H9 (cell line): ENCODE measurements at regions not wholly inside any gene's neighbourhood (a gene's known extent, or its start where the extent isn't known, plus 50 kb on each side); places are given as distances from the start of the nearest gene placed in this dataset.

ENCODE experiments used
- DNase-seq: peaks from one replicate; pipeline ENCODE4 v3.0.0-alpha.2; 2017
- H2AFZ ChIP-seq: one replicate; pipeline ENCODE4 v1.6.1; 2013; ENCODE audit warnings: mild to moderate bottlenecking, low read length, control low read depth, moderate library complexity
- H2AK5ac ChIP-seq: 2 replicates; pipeline ENCODE4 v1.6.1; 2013; ENCODE audit warnings: low read length, control low read depth, mixed read lengths; ENCODE audit not compliant: insufficient read length
- H2BK120ac ChIP-seq: one replicate; pipeline ENCODE4 v1.6.1; 2013; ENCODE audit warnings: low read depth, mild to moderate bottlenecking, low read length, control low read depth, inconsistent platforms; ENCODE audit not compliant: poor library complexity, severe bottlenecking
- H2BK12ac ChIP-seq: 2 replicates; pipeline ENCODE4 v1.6.1; 2013; ENCODE audit warnings: low read length, control low read depth, mixed read lengths, low read depth; ENCODE audit not compliant: insufficient read length
- H2BK15ac ChIP-seq: 2 replicates; pipeline ENCODE4 v1.6.1; 2013; ENCODE audit warnings: low read depth, low read length, control low read depth
- H2BK20ac ChIP-seq: one replicate; pipeline ENCODE4 v1.6.1; 2013; ENCODE audit warnings: low read depth, mild to moderate bottlenecking, low read length, control low read depth, inconsistent platforms; ENCODE audit not compliant: poor library complexity, severe bottlenecking
- H2BK5ac ChIP-seq: 2 replicates; pipeline ENCODE4 v1.6.1; 2013; ENCODE audit warnings: low read length, control low read depth, mixed read lengths; ENCODE audit not compliant: insufficient read length
- H3K14ac ChIP-seq: 2 replicates; pipeline ENCODE4 v1.6.1; 2013; ENCODE audit warnings: low read length, control low read depth; ENCODE audit not compliant: insufficient read depth
- H3K18ac ChIP-seq: 2 replicates; pipeline ENCODE4 v1.6.1; 2013; ENCODE audit warnings: low read depth, mild to moderate bottlenecking, mixed read lengths, low read length, control low read depth; ENCODE audit not compliant: insufficient read length
- H3K23ac ChIP-seq: 2 replicates; pipeline ENCODE4 v1.6.1; 2013; ENCODE audit warnings: low read length, control low read depth, mixed read lengths, low read depth; ENCODE audit not compliant: insufficient read length
- H3K23me2 ChIP-seq: 2 replicates; pipeline ENCODE4 v1.6.1; 2013; ENCODE audit warnings: low read depth, mild to moderate bottlenecking, mixed read lengths, low read length, control low read depth; ENCODE audit not compliant: insufficient read length, poor library complexity, severe bottlenecking
- H3K27ac ChIP-seq: 2 replicates; pipeline ENCODE4 v1.5.1; 2013; ENCODE audit warnings: low read length, control low read depth, mixed read lengths, low read depth; ENCODE audit not compliant: insufficient read length
- H3K27me3 ChIP-seq: 2 replicates; pipeline ENCODE4 v1.6.1; 2013; ENCODE audit warnings: low read length, control low read depth, inconsistent platforms; ENCODE audit not compliant: insufficient read depth
- H3K4ac ChIP-seq: 2 replicates; pipeline ENCODE4 v1.6.1; 2013; ENCODE audit warnings: low read depth, mild to moderate bottlenecking, control low read depth, inconsistent platforms, low read length, moderate library complexity
- H3K4me1 ChIP-seq: 2 replicates; pipeline ENCODE4 v1.6.1; 2013; ENCODE audit warnings: low read length, control low read depth, inconsistent platforms; ENCODE audit not compliant: insufficient read depth
- H3K4me2 ChIP-seq: 2 replicates; pipeline ENCODE4 v1.6.1; 2013; ENCODE audit warnings: low read length, control low read depth, mixed read lengths; ENCODE audit not compliant: insufficient read length, insufficient read depth
- H3K56ac ChIP-seq: 2 replicates; pipeline ENCODE4 v1.6.1; 2013; ENCODE audit warnings: low read depth, mild to moderate bottlenecking, mixed read lengths, low read length, control low read depth; ENCODE audit not compliant: insufficient read length
- H3K79me1 ChIP-seq: 2 replicates; pipeline ENCODE4 v1.6.1; 2013; ENCODE audit warnings: low read depth, mild to moderate bottlenecking, moderate library complexity, low read length, control low read depth, inconsistent platforms; ENCODE audit not compliant: insufficient read depth, poor library complexity, severe bottlenecking
- H3K79me2 ChIP-seq: 2 replicates; pipeline ENCODE4 v1.6.1; 2013; ENCODE audit warnings: low read length, control low read depth, inconsistent platforms; ENCODE audit not compliant: insufficient read depth
- H3K9ac ChIP-seq: 2 replicates; pipeline ENCODE4 v1.6.1; 2013; ENCODE audit warnings: low read length, control low read depth, mixed read lengths; ENCODE audit not compliant: insufficient read length; ENCODE audit errors: extremely low read depth
- H3K9me3 ChIP-seq: one replicate; pipeline ENCODE4 v1.6.1; 2013; ENCODE audit warnings: low read depth, low read length, inconsistent platforms; ENCODE audit not compliant: control insufficient read depth
- H3T11ph ChIP-seq: one replicate; pipeline ENCODE4 v1.6.1; 2013; ENCODE audit warnings: mild to moderate bottlenecking, low read length, control low read depth, inconsistent platforms
- H4K20me1 ChIP-seq: one replicate; pipeline ENCODE4 v1.6.1; 2013; ENCODE audit not compliant: control insufficient read depth, insufficient read length, insufficient read depth
- H4K5ac ChIP-seq: 2 replicates; pipeline ENCODE4 v1.6.1; 2013; ENCODE audit warnings: low read depth, mild to moderate bottlenecking, mixed read lengths, low read length, control low read depth; ENCODE audit not compliant: insufficient read length
- H4K8ac ChIP-seq: replicated peaks from 2 replicates; pipeline ENCODE4 v1.6.1; 2013; ENCODE audit warnings: low read length, control low read depth, mixed read lengths, low read depth; ENCODE audit not compliant: insufficient read length
- H4K91ac ChIP-seq: 2 replicates; pipeline ENCODE4 v1.6.1; 2013; ENCODE audit warnings: low read depth, mild to moderate bottlenecking, moderate library complexity, mixed read lengths, low read length, control low read depth; ENCODE audit not compliant: insufficient read length
- H3K27ac Mint-ChIP-seq, 3 experiments: 2 replicates in 2 of 3; 3 replicates in 1 of 3; pipeline ENCODE4 v1.8.0; 2020 to 2021; ENCODE audit warnings: mixed read lengths in 3 of 3, mild to moderate bottlenecking in 1 of 3, moderate library complexity in 1 of 3
- H3K27me3 Mint-ChIP-seq: 2 replicates; pipeline ENCODE4 v1.8.0; 2021; ENCODE audit warnings: low read depth, mild to moderate bottlenecking, moderate library complexity, mixed read lengths
- H3K36me3 Mint-ChIP-seq, 3 experiments: 2 replicates in 2 of 3; 3 replicates in 1 of 3; pipeline ENCODE4 v1.8.0; 2020 to 2021; ENCODE audit warnings: low read depth in 3 of 3, mixed read lengths in 3 of 3; ENCODE audit not compliant: insufficient read depth in 1 of 3
- H3K4me1 Mint-ChIP-seq, 2 experiments: 2 replicates each; pipeline ENCODE4 v1.8.0; 2020; ENCODE audit warnings: mixed read lengths in 2 of 2
- H3K4me3 Mint-ChIP-seq, 2 experiments: 2 replicates in 1 of 2; 3 replicates in 1 of 2; pipeline ENCODE4 v1.8.0; 2020 to 2021; ENCODE audit warnings: mild to moderate bottlenecking in 2 of 2, mixed read lengths in 2 of 2, moderate library complexity in 1 of 2
- H3K9me3 Mint-ChIP-seq, 2 experiments: 2 replicates in 1 of 2; 3 replicates in 1 of 2; pipeline ENCODE4 v1.8.0; 2020; ENCODE audit warnings: mild to moderate bottlenecking in 2 of 2, mixed read lengths in 2 of 2, moderate library complexity in 1 of 2
- WGBS: extraction: QIAGEN DNeasy Blood & Tissue Kit; methylation state at CpG from one replicate; pipeline ENCODE4 v1.1.7; 2013; ENCODE audit warnings: missing lambda C conversion rate, low lambda C conversion rate, mixed read lengths; ENCODE audit not compliant: insufficient read length; ENCODE audit errors: extremely low coverage; 5-methylcytosine and 5-hydroxymethylcytosine counted together
- TF ChIP-seq, protein P1 (sequence below): fragments of 200-600 bp; sonication (generic); conservative IDR thresholded peaks from 3 replicates; pipeline ENCODE4 v1.8.0; 2021; ENCODE audit warnings: antibody characterized with exemption, mild to moderate bottlenecking

DNA sequence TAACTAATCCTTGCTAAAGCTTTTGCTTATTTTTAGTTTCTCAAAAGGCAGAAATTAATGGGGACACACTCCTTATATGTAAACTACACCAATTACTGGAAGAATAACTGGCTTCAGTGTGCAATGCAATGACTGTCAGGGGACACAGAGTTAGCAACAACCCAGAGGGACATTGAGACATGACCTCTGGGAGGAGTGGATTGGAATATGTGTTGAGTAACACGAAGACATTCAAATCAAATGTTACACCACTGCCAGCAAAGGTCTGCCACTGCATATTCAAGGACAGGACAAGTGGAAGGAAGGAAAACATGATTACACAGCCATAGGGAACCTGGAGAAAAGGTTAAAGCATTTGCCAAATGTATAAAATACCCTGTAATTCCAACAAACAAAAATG lies 240.1 kb upstream of the FSTL5 start:
- Histone ChIP-seq H3K4me2 (no peak overlapping the region), H2BK5ac (no peak overlapping the region), H3K4me1 (no peaks in the 10 kb centered on the region), H3K14ac (no peak overlapping the region), H3K27ac (no peak overlapping the region), H2AK5ac (no peak overlapping the region), H3T11ph (no peak overlapping the region), H2BK120ac (no peak overlapping the region), H2BK15ac (no peak overlapping the region), H4K20me1 (no peaks in the 10 kb centered on the region), H4K91ac (no peak overlapping the region), H3K27me3 (no peaks in the 10 kb centered on the region), H3K79me2 (no peaks in the 10 kb centered on the region), H2BK20ac (no peak overlapping the region), H3K9me3 (no peaks in the 10 kb centered on the region), H3K18ac (no peak overlapping the region), H3K56ac (no peak overlapping the region), H3K23me2 (no peaks in the 10 kb centered on the region), H4K5ac (no peak overlapping the region), H2BK12ac (no peak overlapping the region), H3K23ac (no peak overlapping the region), H3K4ac (no peak overlapping the region), H2AFZ (no peak overlapping the region), H3K9ac (no peak overlapping the region), H3K79me1 (no peaks in the 10 kb centered on the region), H4K8ac (no peak overlapping the region)
- H3K9me3 Mint-ChIP-seq = no peaks in the 10 kb centered on the region
- no peak overlapping the region for H3K4me3 Mint-ChIP-seq
- no peaks in the 10 kb centered on the region for H3K36me3 Mint-ChIP-seq
- no peaks in the 10 kb centered on the region for H3K4me1 Mint-ChIP-seq
- no peak overlapping the region for H3K27ac Mint-ChIP-seq
- DNase-seq = no peak
- TF ChIP-seq, protein P1, sequence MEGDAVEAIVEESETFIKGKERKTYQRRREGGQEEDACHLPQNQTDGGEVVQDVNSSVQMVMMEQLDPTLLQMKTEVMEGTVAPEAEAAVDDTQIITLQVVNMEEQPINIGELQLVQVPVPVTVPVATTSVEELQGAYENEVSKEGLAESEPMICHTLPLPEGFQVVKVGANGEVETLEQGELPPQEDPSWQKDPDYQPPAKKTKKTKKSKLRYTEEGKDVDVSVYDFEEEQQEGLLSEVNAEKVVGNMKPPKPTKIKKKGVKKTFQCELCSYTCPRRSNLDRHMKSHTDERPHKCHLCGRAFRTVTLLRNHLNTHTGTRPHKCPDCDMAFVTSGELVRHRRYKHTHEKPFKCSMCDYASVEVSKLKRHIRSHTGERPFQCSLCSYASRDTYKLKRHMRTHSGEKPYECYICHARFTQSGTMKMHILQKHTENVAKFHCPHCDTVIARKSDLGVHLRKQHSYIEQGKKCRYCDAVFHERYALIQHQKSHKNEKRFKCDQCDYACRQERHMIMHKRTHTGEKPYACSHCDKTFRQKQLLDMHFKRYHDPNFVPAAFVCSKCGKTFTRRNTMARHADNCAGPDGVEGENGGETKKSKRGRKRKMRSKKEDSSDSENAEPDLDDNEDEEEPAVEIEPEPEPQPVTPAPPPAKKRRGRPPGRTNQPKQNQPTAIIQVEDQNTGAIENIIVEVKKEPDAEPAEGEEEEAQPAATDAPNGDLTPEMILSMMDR = no peak
- WGBS = no CpG with 5 or more reads among the region's 1 CpG
- no peaks in the 10 kb centered on the region for H3K27me3 Mint-ChIP-seq
